ENCODE measurements at regions not wholly inside any gene's neighbourhood (a gene's known extent, or its start where the extent isn't known, plus 50 kb on each side); places are given as distances from the start of the nearest gene placed in this dataset.

DNA sequence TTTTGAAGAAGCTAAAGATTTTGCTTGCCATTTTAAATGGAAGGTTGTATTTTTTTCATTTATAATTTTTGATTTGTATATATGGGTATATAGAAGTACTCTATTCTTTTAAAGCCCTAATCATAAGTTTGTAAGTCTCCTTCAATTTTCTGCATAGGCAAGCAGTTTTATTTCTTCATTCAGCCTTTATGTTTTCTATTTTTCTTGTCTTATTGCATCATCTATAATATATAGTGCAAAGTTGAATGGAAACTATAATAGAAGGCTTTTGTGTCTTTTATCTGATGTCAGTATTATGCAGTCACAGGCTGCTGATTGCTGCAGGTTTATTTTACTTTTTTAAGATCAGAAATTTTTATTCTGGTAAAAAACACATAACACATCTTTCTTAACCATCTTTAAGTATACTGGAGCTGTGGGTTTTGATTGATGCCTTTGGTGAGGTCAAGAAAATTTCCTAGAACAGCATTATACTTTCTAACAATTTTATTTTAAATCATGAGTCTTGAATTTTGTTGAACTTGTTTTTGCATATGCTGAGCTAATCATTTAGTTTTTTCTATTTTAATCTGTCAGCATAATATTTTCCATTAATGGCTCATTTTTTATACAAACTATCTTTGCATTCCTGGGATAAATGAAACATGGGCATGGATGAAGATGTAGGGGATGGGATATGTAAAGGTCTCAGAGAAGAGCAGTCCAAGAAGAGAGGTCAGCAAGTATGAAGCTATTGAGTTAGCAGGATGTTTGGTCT is 366.7 kb upstream of the MAP3K7 start:
- DNase-seq (ENCODE audit: low spot score), result no peak

DNA sequence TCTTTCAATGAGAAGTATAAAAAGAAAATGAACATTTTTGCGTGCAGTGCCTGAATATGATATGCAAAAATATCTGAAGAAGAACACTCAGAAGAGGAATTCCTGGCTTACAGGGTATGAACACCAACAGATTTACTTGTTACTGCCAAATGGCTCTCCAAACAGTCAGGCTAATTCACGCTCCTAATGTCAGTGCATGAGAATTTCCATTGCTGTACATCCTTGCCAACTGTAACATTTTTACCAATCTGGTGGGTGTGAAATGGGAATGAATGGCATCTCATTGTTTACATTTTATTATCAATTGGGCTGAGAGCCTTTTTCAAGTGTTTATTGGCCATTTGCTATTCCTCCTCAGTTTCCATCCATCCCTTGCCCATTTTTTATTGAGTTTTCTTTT is 365.3 kb upstream of the MAP3K7 start:
- no peak for DNase-seq (ENCODE audit: low spot score)

DNA sequence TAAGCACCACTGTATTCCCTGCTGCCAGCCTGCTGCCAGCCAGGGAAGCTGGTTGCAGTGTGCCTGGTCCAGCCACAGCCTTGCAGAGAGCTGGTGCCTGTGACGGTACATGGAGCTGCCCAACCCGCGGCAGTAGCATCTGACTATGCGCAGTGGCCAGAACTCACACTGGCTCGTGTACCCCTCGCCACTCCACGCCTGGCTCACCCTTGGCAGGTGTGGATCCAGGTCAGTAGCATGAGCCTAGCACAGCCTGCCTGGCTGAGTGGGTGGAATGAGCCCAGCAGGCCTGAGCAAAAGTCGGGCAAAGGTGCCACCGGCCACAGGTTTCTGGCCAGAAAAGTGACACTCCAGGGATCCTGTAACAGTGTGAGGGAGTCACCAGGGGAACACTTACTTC is 361.7 kb upstream of the MAP3K7 start:
- no peak for DNase-seq (ENCODE audit: low spot score)

DNA sequence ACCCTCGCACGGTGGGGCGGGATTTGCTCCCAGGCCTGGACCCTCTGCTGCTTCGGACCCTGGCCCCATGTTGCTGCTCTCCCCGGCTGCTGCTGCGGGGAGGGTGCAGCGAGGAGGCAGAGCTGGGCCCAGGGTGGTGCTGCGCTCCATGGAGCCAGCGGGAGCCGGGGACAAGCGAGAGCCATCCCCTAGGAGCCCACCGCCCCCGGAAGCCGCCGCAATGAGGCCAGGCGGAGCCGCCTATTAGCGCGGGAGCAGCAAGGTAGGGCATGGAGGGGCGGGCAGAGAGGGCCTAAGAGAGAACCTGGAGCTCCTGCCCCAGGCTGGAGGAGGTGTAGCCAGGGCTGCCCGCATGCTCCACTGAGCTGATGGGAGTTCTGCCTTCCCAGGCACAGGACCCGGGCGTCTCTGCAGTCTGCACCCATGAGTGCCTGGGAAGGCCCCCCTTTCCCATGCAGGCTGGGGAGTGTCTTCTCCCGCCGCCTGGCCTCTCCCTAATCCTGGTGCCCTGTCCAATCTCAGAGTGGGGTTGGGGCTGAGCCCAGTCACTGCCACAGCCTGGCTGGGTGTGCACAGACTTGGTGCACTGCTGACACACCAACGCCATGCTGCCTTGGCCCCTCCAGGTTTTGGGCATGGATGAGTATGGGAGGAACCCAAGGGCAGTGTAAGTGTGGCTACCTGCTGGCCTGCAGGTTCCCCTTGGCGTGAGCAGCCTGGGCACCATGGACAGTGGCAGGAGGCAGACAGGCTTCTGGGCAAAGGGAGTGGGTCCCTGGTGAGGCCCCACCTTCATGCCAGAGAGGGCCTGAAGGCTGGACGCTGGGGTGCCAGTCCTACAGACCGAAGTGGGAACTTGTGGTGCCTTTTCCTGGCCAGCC is 360.6 kb upstream of the MAP3K7 start:
- no peak for DNase-seq (ENCODE audit: low spot score)

DNA sequence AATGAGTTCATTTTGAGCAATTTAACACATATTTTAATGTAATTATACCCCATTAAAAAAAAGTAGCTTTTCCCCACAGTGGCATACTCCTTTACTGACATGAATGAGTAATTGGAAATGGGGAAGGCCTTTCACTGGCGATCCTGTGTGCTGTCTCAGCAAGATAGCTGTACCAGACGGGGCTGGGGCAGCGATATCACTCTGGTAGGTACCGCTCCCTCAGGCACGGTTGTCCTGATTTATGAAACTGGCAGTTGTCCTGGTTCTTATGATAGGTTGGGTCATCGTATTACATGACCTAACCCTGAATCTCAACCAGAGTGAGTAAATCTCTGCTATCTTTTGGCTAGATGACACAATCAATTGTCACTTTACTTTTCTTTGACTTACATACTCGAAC is 355.0 kb upstream of the MAP3K7 start:
- DNase-seq (ENCODE audit: low spot score), result no peak

DNA sequence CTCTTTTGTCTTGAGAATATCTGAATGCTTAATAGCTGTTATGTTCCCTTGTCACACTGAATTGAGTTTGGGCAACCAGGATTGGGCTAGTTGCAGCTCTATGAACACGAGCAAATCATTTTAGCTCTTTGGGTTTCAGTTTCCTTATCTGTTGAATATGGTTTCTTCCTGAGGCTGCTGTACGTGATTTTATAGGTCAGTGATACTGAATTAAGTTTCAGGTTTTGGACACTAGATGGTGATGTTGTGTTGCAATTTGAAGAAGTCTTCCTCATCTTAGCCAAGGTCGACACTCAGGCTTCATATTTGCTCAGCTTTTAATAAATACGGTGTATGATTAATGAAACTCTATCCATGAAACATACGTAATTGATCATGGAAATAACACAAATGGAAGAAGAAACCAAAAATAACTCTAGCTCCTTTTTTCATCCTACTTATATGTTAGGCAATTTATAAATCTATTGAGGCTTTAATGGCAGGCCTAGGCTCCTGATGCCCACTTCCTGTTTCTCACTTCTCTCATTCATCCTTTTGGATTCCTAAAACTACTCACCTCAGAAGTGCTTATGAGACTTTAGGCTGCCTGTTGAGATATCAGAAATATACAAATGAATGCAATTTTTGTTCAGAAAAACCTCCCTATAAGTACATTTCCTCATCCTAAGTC is 354.1 kb upstream of the MAP3K7 start:
- peak; percentile 32 for DNase-seq (ENCODE audit: low spot score)

DNA sequence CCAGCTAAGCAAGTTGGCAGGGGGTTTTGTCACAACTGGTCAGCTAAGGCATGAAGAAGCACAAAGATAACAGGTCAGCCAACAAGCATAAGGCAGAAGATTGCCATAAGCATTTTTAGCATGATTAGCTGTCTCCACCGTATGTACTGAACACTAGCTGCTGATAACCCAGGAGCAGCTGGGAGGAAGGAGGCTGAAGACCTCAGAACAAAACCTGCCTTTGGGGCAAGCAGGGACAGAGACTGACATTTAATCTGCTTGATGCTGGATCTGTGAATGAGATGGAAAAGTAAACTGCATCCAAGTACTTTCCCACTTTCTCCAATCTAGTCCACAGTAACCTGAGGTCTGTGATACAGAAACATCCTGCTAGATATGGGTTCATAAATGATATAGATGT is 353.0 kb upstream of the MAP3K7 start:
- DNase-seq (ENCODE audit: low spot score), result no peak

DNA sequence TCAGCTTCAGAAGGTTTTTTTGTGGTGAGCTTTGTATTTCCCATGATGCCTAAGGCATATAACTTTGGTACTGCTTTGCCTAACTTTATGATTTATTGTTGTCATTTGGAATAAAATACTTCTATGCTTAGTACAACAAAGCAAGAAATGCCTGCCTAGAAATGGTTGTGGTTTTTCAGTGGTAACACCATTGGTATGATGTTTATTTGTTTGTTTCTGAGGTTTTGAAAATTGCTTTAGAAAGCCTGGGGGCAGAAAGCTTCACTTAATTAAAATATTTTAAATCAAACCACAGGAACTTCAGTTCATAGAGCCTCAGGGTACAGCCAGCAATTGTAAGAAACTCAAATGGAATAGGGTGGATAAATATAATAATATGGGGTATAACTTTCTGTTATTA is 351.2 kb upstream of the MAP3K7 start:
- no peak for DNase-seq (ENCODE audit: low spot score)

DNA sequence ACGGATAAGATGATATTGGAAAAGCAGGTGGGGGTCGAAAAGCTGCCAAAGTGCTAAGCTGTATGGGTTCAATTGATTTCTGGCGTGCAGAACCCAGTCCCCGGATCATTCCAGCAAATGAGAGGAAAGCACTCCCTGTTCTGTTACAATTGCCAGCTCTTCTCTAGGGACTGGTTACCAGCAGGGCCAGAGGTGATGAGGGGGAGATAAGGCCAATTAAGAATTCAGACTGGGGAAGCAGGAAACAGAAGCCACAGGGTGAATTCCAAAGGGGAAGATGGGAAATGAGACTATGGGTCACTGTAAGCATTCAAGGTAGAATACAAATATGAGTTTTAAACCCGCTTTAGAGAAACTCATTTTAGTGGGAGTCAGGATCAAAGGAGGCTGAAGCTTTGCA is 349.4 kb upstream of the MAP3K7 start:
- DNase-seq (ENCODE audit: low spot score), result no peak

DNA sequence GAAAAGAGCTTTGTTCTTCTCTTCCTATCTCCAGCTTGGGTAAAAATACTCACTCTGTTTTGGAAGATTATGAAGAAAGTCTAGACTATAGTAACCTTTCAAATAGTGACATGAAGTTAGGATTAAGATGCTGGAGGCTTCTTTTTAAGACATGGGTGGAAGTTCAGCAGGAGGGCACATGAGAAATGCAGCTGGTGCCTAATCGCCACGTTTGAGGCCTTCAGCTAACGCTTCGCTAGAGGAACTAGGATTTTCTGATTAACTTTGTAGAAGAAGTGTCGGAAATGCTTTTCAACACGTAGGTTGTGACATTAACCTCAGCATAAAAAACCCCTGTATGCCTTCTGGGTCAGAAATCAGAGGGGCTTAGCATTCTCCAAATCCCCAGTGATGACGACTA is 348.1 kb upstream of the MAP3K7 start:
- DNase-seq (ENCODE audit: low spot score), result no peak

DNA sequence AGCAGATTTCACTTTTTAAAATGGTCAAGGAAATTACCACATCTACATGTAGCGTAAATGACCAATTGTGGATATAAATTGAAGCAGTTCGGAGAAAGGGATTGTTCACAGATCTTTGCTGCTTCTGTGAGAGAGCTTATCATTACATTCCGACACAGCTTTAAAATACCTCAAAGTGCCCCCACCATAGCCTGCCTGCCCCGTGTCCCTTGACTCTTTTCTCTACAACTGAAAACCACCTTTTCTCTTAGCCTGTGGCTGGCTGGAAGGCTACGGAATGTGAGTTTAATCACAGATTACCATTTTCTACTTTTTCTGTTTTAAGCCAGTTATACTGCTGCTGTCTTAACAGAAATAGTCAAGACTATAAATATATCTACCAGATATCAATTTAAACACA is 347.2 kb upstream of the MAP3K7 start:
- DNase-seq (ENCODE audit: low spot score), result no peak

DNA sequence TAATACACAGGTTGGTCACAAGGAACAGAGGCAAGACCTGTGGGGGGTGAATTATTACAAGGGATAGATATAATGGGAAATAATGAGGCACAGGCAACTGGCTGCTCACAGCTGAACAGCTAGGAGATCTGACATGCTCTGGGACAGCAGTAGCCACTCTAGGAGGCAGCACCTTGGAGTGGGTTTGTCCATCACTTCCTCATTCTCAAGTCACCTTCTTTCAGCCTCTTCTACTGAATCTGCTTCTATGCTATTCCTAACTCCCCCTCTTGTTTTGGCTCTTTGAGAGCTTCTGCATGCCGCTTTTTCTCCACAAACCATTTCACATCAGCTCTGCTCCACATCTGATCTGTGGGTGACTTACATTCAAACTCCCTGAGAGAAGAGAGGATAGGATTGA is 345.5 kb upstream of the MAP3K7 start:
- DNase-seq (ENCODE audit: low spot score), result no peak

DNA sequence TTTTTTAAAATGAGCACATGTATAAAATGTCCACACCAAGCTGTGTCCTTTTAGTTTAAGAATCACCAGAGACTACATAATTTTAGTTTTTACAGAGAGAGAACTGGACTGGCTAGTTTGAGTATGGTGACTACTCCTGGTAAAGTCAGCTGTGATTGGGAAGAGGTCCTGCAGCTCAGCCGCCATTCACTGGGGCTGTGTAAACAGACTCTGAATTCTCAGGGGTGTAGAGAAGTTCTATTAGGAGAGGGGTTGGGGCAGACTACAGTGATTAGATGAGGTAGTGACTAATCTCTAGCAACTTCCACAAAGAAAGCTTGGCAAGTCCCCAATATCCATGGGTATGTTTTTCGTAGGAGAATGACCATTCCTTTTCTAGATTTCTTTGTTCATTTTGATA is 341.2 kb upstream of the MAP3K7 start:
- DNase-seq (ENCODE audit: low spot score), result no peak

DNA sequence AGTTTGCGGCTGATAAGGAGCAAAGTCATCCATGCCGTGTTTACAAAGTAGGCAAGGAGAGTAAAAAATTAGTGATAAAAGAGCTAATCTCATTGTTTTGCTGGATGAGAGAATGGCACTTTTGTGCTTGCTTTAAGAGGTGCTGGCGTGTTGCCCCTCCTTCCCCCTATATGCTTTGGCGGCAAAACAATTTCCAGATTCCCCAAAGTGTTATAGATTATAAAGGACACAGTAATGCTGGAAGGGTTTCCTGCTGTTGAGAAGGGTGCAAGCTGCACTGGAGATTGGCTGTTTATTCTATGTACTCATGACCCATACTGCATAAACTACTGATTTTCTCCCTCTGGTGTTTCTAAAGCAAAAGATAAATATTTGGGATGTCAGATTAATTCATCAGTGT is 338.9 kb upstream of the MAP3K7 start:
- no peak for DNase-seq (ENCODE audit: low spot score)

DNA sequence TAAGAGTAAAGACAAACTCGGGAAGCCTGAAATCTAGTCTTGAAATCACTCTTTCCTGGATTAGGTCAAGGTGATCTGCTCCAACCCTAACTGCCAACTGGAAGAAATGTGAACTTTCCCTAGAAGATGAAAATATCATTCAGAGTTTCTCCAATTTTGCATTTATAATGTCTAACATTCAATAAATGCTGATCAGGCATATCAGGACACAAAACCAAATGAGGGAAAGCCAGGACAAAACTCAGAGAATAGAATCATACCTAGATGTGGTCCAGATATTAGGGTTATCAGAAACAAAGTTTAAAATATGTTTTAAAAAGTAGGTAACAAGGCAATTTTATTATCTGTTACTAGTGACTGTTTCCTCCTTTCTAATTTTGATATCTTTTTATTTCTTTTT is 335.5 kb upstream of the MAP3K7 start:
- no peak for DNase-seq (ENCODE audit: low spot score)

DNA sequence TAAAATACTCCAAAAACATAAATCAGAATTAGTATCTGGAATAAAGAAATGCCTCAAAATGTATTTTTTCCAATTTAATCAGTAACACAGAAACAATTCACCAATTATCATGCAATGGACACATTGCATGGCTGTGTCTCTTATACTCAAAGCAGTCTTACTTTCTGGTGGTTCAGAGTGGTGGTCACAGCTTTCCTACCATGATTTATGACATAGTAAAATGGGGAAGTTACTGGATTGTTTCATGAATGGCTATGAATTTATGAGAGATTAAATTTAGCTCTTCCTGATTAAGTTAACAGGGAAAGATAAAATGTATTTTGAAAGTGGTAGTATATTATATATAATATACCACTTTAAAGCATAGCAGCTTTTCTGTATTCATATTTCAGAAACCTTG is 331.5 kb upstream of the MAP3K7 start:
- DNase-seq (ENCODE audit: low spot score), result no peak

DNA sequence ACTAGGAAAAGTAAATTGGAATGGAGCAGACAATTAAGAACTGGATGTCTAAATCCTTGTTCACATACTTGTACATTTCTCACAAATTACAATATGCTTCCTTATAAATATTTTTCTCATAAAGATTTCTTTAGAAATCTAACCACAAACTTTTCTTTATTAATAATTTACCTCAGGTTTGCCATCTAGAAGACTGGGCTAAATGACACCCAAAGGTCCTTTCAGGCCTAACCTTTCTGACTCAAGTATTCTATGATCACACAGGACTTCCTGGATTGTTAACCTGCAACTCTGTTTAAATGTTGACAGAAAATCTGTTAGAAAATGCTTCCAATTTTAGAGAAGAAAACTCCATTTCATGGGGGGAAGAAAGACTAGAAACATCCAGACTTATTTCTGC is 330.5 kb upstream of the MAP3K7 start:
- no peak for DNase-seq (ENCODE audit: low spot score)

DNA sequence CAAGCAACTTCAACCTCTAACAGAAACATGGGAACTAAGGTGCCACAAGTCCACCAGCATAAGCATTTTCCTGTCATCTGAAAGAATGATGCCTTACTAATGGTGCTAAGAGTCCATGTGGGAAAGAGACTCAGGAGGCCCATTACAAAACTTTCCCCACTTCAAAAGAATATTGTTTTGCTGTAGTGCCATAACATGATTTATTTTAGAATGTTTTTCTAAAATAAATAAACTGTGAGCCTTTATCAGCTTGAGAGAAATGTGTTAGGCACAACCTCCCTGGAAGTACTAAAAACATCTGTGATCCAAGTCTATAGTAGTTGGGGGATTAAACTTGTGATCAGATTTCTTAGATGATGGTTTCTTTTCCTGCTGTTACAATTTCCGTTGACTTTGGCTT is 330.1 kb upstream of the MAP3K7 start:
- DNase-seq (ENCODE audit: low spot score), result no peak

DNA sequence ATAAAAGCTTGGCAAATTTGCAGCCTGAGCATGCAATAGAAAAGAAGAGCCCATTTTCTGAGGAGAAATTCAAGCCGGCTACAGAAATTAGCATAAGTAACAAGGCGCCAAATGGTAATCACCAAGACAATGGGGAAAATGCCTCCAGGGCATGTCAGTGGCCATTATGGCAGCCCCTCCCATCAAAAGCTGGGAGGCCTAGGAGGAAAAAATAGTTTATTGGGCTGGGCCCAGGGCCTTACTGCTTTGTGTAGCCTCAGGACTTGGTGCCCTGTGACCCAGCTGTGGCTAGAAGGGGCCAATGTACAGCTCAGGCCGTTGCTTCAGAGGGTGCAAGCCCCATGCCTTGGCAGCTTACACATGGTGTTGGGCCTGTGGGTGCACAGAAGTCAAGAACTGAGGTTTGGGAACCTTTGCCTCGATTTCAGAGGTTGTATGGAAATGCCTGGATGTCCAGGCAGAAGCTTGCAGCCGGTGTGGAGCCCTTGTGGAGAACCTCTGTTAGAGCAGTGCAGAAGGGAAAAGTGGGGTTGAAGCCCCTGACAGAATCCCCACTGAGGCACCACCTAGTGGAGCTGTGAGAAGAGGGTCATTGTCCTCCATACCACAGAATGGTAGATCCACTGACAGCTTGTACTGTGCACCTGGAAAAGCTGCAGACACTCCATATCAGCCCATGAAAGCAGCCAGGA is 328.5 kb upstream of the MAP3K7 start:
- no peak for DNase-seq (ENCODE audit: low spot score)

DNA sequence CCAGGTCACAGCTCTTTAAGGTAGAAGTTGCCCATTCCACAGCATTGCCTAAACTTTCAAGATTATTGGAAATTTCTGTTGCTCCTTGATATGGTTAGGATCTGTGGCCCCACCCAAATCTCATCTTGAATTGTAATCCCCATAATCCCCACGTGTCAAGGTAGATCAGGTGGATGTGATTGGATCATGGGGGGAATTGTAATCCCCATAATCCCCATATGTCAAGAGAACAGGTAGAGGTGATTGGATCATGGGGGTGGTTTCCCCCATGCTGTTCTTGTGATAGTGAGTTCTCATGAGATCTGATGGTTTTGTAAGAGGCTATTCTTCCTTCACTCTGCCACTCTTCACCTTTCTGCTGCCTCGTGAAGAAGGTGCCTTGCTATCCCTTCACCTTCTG is 327.4 kb upstream of the MAP3K7 start:
- DNase-seq (ENCODE audit: low spot score), result no peak

DNA sequence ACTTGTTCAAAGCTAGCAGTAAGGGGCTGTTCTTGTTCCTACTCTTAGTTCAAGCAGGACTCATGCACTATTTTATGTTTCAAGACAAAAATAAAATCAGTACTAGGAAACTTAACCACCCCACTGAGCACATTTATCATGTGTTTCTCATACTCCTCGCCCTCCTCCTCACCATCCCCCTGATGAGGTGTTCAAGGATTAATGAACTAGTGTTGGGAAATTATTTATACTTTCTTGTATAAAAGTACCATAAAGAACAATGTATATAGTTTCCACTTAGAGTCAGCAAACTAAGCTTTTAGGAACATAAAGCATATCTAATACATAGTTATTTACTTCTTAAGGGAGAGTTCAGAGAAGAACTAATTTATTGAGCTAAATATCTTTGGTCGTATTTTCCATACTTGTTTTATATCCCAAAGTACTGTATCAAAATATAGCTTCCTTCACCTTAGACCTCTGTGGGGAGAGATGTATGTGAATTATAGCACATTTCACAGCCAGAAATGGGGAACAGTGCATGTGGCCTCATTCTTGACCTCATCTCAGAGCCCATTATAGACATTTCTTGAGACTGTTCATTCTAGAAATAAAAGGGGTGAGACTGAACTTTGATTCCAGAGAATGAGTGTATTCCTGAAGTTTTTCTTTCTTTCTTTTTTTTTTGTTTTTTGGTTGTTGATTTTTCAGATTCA is 326.5 kb upstream of the MAP3K7 start:
- no peak for DNase-seq (ENCODE audit: low spot score)

DNA sequence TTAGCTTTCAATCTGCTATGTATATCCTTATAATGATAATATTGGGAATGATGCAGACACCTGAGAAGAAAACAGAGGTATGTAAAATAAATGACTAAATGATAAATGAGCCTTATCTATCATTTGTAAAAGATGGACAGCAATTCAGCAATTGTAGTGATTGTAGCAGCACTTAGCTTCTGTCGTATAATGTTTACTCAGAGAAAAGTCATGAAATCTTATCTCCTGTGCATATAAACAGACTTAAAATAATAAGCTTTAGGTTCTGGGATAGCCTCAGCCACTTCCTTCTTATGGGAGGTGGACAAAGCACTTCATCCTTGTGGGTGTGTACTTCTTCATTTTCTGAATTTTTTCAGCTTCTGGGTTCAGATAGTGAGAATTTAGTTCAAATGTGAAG is 324.8 kb upstream of the MAP3K7 start:
- no peak for DNase-seq (ENCODE audit: low spot score)
